SK-N-SH (cell line): ENCODE measurements at regions not wholly inside any gene's neighbourhood (a gene's known extent, or its start where the extent isn't known, plus 50 kb on each side); places are given as distances from the start of the nearest gene placed in this dataset.

Experiments used
- CTCF ChIA-PET: fragments of 300-600, 350-600 bp; formaldehyde crosslinking; extraction: SDS; loops from one replicate; lab custom pipeline; 2021; lab: Yijun Ruan, JAX
- POLR2A ChIA-PET: fragments of 350-600 bp; sonication (Branson Sonifier 250); formaldehyde crosslinking; extraction: SDS; loops from one replicate; lab custom pipeline; 2020; ENCODE audit warnings: antibody characterized with exemption, inconsistent platforms; lab: Yijun Ruan, JAX
- DNase-seq: peaks from one replicate; pipeline ENCODE4 v3.0.0; 2012
- H2AFZ ChIP-seq: fragments of 200-600 bp; sonication (generic); 2 replicates; pipeline ENCODE4 v1.8.1; 2016; ENCODE audit warnings: antibody characterized with exemption, mild to moderate bottlenecking, low read depth
- H3F3A ChIP-seq: fragments of 200-600 bp; sonication (generic); replicated peaks from 2 replicates; pipeline ENCODE3; 2016; ENCODE audit warnings: antibody characterized with exemption, mild to moderate bottlenecking; ENCODE audit not compliant: insufficient read depth
- H3K27ac ChIP-seq, 2 experiments: fragments of 200-500 bp in 1 of 2; fragments of 200-600 bp in 1 of 2; sonication (Bioruptor generic) in 1 of 2; sonication (generic), shearing (Covaris generic) in 1 of 2; 2 replicates each; pipeline versions ENCODE4 v1.5.1 to v1.6.1; 2014 to 2016; ENCODE audit warnings: low read depth in 2 of 2, inconsistent platforms in 1 of 2, low read length in 1 of 2, mild to moderate bottlenecking in 1 of 2, mixed read lengths in 1 of 2
- H3K27me3 ChIP-seq: fragments of 200-600 bp; sonication (generic), shearing (Covaris generic); 2 replicates; pipeline ENCODE4 v1.6.1; 2016; ENCODE audit warnings: mixed run types; ENCODE audit not compliant: insufficient read depth
- H3K36me3 ChIP-seq, 2 experiments: fragments of 200-500 bp in 1 of 2; fragments of 200-600 bp in 1 of 2; sonication (Bioruptor generic) in 1 of 2; sonication (generic) in 1 of 2; replicated peaks in 1 of 2; 2 replicates each; pipeline versions ENCODE3 to v1.5.1; 2014 to 2016; ENCODE audit warnings: low read length in 1 of 2, mild to moderate bottlenecking in 1 of 2; ENCODE audit not compliant: insufficient read depth in 2 of 2, control insufficient read depth in 1 of 2
- H3K4me1 ChIP-seq, 2 experiments: fragments of 200-500 bp in 1 of 2; fragments of 200-600 bp in 1 of 2; sonication (Bioruptor generic) in 1 of 2; sonication (generic), shearing (Covaris generic) in 1 of 2; 2 replicates each; pipeline versions ENCODE4 v1.5.1 to v1.6.1; 2014 to 2016; ENCODE audit warnings: low read depth in 1 of 2, low read length in 1 of 2, mixed run types in 1 of 2; ENCODE audit not compliant: insufficient read depth in 2 of 2, control insufficient read depth in 1 of 2
- H3K4me2 ChIP-seq: fragments of 200-600 bp; sonication (generic), shearing (Covaris generic); 2 replicates; pipeline ENCODE4 v1.6.1; 2017; ENCODE audit warnings: mixed run types
- H3K4me3 ChIP-seq, 2 experiments: fragments of 200-500 bp in 1 of 2; fragments of 200-600 bp in 1 of 2; sonication (Bioruptor generic) in 1 of 2; sonication (generic), shearing (Covaris generic) in 1 of 2; 2 replicates each; pipeline versions ENCODE4 v1.5.1 to v1.8.1; 2014 to 2016; ENCODE audit warnings: low read depth in 2 of 2, inconsistent platforms in 1 of 2, low read length in 1 of 2, mild to moderate bottlenecking in 1 of 2, mixed read lengths in 1 of 2, moderate library complexity in 1 of 2
- H3K79me2 ChIP-seq: fragments of 200-600 bp; sonication (generic); 2 replicates; pipeline ENCODE4 v1.8.1; 2017; ENCODE audit warnings: mild to moderate bottlenecking; ENCODE audit not compliant: insufficient read depth
- H3K9ac ChIP-seq: fragments of 200-600 bp; sonication (generic); 2 replicates; pipeline ENCODE4 v1.6.1; 2017; ENCODE audit warnings: mixed run types
- H3K9me2 ChIP-seq: fragments of 200-600 bp; sonication (generic); 2 replicates; pipeline ENCODE4 v1.6.1; 2017; ENCODE audit warnings: mixed run types
- H3K9me3 ChIP-seq: fragments of 200-600 bp; sonication (generic); 2 replicates; pipeline ENCODE4 v1.6.1; 2017; ENCODE audit warnings: mixed run types, mild to moderate bottlenecking, moderate library complexity
- H4K20me1 ChIP-seq: fragments of 200-600 bp; sonication (generic); 2 replicates; pipeline ENCODE4 v1.6.1; 2017; ENCODE audit warnings: mild to moderate bottlenecking, mixed run types; ENCODE audit not compliant: insufficient read depth
- CHD2 ChIP-seq: fragments of 150-350 bp; IDR thresholded peaks from 2 replicates; pipeline ENCODE4 v1.6.1; 2018; ENCODE audit warnings: low read length; ENCODE audit not compliant: partially characterized antibody
- EP300 ChIP-seq, 2 experiments: IDR thresholded peaks; 2 replicates each; pipeline versions ENCODE4 v1.4.0 to v1.6.1; 2012; ENCODE audit warnings: borderline replicate concordance in 1 of 2, low read depth in 1 of 2, low read length in 1 of 2
- EZH2phosphoT487 ChIP-seq: fragments of 200-600 bp; sonication (generic); IDR thresholded peaks from 2 replicates; pipeline ENCODE4 v1.6.1; 2017; ENCODE audit warnings: low read depth, mixed run types, mild to moderate bottlenecking, antibody characterized with exemption, moderate library complexity, borderline replicate concordance
- FOSL2 ChIP-seq: IDR thresholded peaks from 2 replicates; pipeline ENCODE4 v1.4.0; 2012; ENCODE audit warnings: low read depth, mild to moderate bottlenecking, moderate library complexity, borderline replicate concordance
- GABPA ChIP-seq: IDR thresholded peaks from 2 replicates; pipeline ENCODE4 v1.4.0; 2012; ENCODE audit warnings: low read depth, mild to moderate bottlenecking
- GATA2 ChIP-seq: sonication (generic); formaldehyde crosslinking; IDR thresholded peaks from 2 replicates; pipeline ENCODE4 v1.5.0; 2020; ENCODE audit warnings: mild to moderate bottlenecking, missing genetic modification reagents
- JUND ChIP-seq: IDR thresholded peaks from 2 replicates; pipeline ENCODE4 v1.4.0; 2012
- MAX ChIP-seq: IDR thresholded peaks from 2 replicates; pipeline ENCODE4 v1.4.0; 2012; ENCODE audit warnings: low read depth
- MEF2A ChIP-seq: IDR thresholded peaks from 2 replicates; pipeline ENCODE4 v1.4.0; 2012; ENCODE audit warnings: low read depth, borderline replicate concordance
- MXI1 ChIP-seq: IDR thresholded peaks from 2 replicates; pipeline ENCODE4 v1.6.1; 2012; ENCODE audit warnings: mild to moderate bottlenecking, low read depth, low read length, improper control_type of control experiment
- NFIC ChIP-seq: IDR thresholded peaks from 2 replicates; pipeline ENCODE4 v1.4.0; 2012; ENCODE audit warnings: borderline replicate concordance
- NRF1 ChIP-seq: IDR thresholded peaks from 2 replicates; pipeline ENCODE4 v1.6.1; 2012; ENCODE audit warnings: low read depth, mild to moderate bottlenecking, low read length
- PBX3 ChIP-seq: IDR thresholded peaks from 2 replicates; pipeline ENCODE4; 2012
- SMC3 ChIP-seq: IDR thresholded peaks from 2 replicates; pipeline ENCODE4 v1.6.1; 2012; ENCODE audit warnings: low read depth, low read length, improper control_type of control experiment
- TAF1 ChIP-seq: IDR thresholded peaks from 2 replicates; pipeline ENCODE4 v1.6.1; 2012; ENCODE audit warnings: low read depth, mild to moderate bottlenecking, low read length, moderate library complexity, borderline replicate concordance
- TCF12 ChIP-seq: IDR thresholded peaks from 2 replicates; pipeline ENCODE4 v1.4.0; 2012
- USF2 ChIP-seq: fragments of 150-350 bp; IDR thresholded peaks from 2 replicates; pipeline ENCODE4 v1.6.1; 2017; ENCODE audit warnings: antibody characterized with exemption, low read length, low read depth, borderline replicate concordance
- YY1 ChIP-seq: IDR thresholded peaks from 2 replicates; pipeline ENCODE4 v1.4.0; 2012; ENCODE audit warnings: low read depth, mild to moderate bottlenecking
- ZBTB33 ChIP-seq: IDR thresholded peaks from 2 replicates; pipeline ENCODE4 v1.4.0; 2012; ENCODE audit warnings: low read depth, borderline replicate concordance
- WGBS: methylation state at CpG from one replicate; pipeline ENCODE4 v1.1.6; 2017; ENCODE audit warnings: low lambda C conversion rate; 5-methylcytosine and 5-hydroxymethylcytosine counted together

- Histone ChIP-seq H3K79me2 (no peaks in the 10 kb centered on the region), H3K36me3 (no peaks in the 10 kb centered on the region), H3F3A (no peaks in the 10 kb centered on the region), H3K27me3 (no peaks in the 10 kb centered on the region), H3K9me2 (no peaks in the 10 kb centered on the region), H3K4me2 (no peak overlapping the region), H4K20me1 (no peaks in the 10 kb centered on the region), H3K9me3 (0 out of 2 replicates have a peak, but pooled peaks cover 3% of the 10 kb centered on the region), H3K27ac (no peak overlapping the region), H3K9ac (no peak overlapping the region), H3K4me1 (no peaks in the 10 kb centered on the region), H3K4me3 (no peak overlapping the region), H2AFZ (no peak overlapping the region)
- CTCF ChIA-PET, result interaction anchor here (0.6 to 1.8 kb wide), 3 partner anchors 8 to 591 kb away, joined by 3 to 7 read pairs (median 3); no protein-coding TSS in a partner anchor
- POLR2A ChIA-PET, result no interaction called here
- no peak for DNase-seq
- TF ChIP-seq GABPA, result no peak
- TF ChIP-seq YY1, result no peak
- no peak for TF ChIP-seq EZH2phosphoT487
- TF ChIP-seq JUND, result no peak
- no peak for TF ChIP-seq MAX
- no peak for TF ChIP-seq USF2
- no peak for TF ChIP-seq ZBTB33
- TF ChIP-seq NRF1, result no peak
- TF ChIP-seq GATA2 (CRISPR knock-in tag), result no peak
- TF ChIP-seq CHD2, result no peak
- TF ChIP-seq PBX3, result no peak
- TF ChIP-seq MEF2A, result no peak
- TF ChIP-seq MXI1, result no peak
- TF ChIP-seq FOSL2, result no peak
- TF ChIP-seq EP300 (IDR thresholded peaks at IDR 0.05; ENCODE audit: borderline replicate concordance in 1 of 2, low read depth in 1 of 2, low read length in 1 of 2), result no peak
- no peak for TF ChIP-seq TAF1
- TF ChIP-seq TCF12, result no peak
- TF ChIP-seq SMC3, result no peak
- TF ChIP-seq NFIC, result no peak
- WGBS, result 40% methylated on average over 3 of the region's 3 CpGs
Observed at GRCh38 chr17:74020522-74020921, 183.0 kb upstream of the RPL38 start.
